A549 (cell line): ENCODE measurements at regions not wholly inside any gene's neighbourhood (a gene's known extent, or its start where the extent isn't known, plus 50 kb on each side); places are given as distances from the start of the nearest gene placed in this dataset.

Experiments used
- ATAC-seq, 2 experiments: fragments of 200-7000 bp in 1 of 2; fragments of >200 bp in 1 of 2; cut with Nextera tagmentation in 1 of 2; cut with Tn5 transposase in 1 of 2; 3 replicates each; pipeline versions ENCODE4 v1.8.0 to v1.9.1; 2018 to 2020; ENCODE audit warnings: mild to moderate bottlenecking in 1 of 2, moderate library complexity in 1 of 2
- CTCF ChIA-PET: fragments of 300-600 bp; sonication (Branson Sonifier 250); formaldehyde crosslinking; extraction: SDS; loops from one replicate; lab custom pipeline; 2021; ENCODE audit warnings: antibody characterized with exemption, inconsistent platforms; lab: Yijun Ruan, JAX
- POLR2A ChIA-PET: fragments of 350-600 bp; formaldehyde crosslinking; extraction: SDS; loops from one replicate; lab custom pipeline; 2021; ENCODE audit warnings: antibody characterized with exemption, inconsistent platforms; lab: Yijun Ruan, JAX
- DNase-seq, 2 experiments: peaks; one replicate each; pipeline versions ENCODE4 v3.0.0 to v3.0.0-alpha.2; 2011 to 2016; ENCODE audit warnings: low read depth in 1 of 2, low spot score in 1 of 2
- FAIRE-seq: peaks from 2 replicates; lab custom pipeline; 2011; peaks lifted over from hg19 to GRCh38; lab: Jason Lieb, UNC
- H3K27ac ChIP-seq, 2 experiments: fragments of >200 bp; sonication (Bioruptor Twin); formaldehyde crosslinking; 3 replicates each; pipeline ENCODE4 v1.5.1; 2016 to 2017
- H3K4me1 ChIP-seq: fragments of >200 bp; sonication (Bioruptor Twin); formaldehyde crosslinking; 3 replicates; pipeline ENCODE4 v1.6.1; 2016
- H3K4me2 ChIP-seq: fragments of >200 bp; sonication (Bioruptor Twin); formaldehyde crosslinking; 3 replicates; pipeline ENCODE4 v1.6.1; 2016
- H3K4me3 ChIP-seq: fragments of >200 bp; sonication (Bioruptor Twin); formaldehyde crosslinking; 3 replicates; pipeline ENCODE4 v1.5.1; 2016
- H3K9me3 ChIP-seq: fragments of >200 bp; sonication (Bioruptor Twin); formaldehyde crosslinking; 3 replicates; pipeline ENCODE4 v1.6.1; 2016
- BHLHE40 ChIP-seq: IDR thresholded peaks from 2 replicates; pipeline ENCODE4 v1.6.1; 2012; ENCODE audit warnings: low read depth, low read length, inconsistent platforms
- CHD2 ChIP-seq: fragments of 150-350 bp; IDR thresholded peaks from 2 replicates; pipeline ENCODE4 v1.6.1; 2014; ENCODE audit warnings: low read length; ENCODE audit not compliant: partially characterized antibody
- CHD4 ChIP-seq: fragments of 200-600 bp; sonication (generic); IDR thresholded peaks from 2 replicates; pipeline ENCODE4 v1.6.1; 2016; ENCODE audit warnings: antibody characterized with exemption, mild to moderate bottlenecking, borderline replicate concordance
- CTCF ChIP-seq: fragments of >200 bp; sonication (Bioruptor Twin); formaldehyde crosslinking; IDR thresholded peaks from 3 replicates; pipeline ENCODE4 v1.5.1; 2016
- EHF ChIP-seq: fragments of 250-450 bp; sonication (Bioruptor Pico); IDR thresholded peaks from 2 replicates; pipeline ENCODE4 v1.5.0; 2020; ENCODE audit warnings: mild to moderate bottlenecking
- EP300 ChIP-seq, 2 experiments: fragments of >200 bp; sonication (Bioruptor Twin); formaldehyde crosslinking; IDR thresholded peaks; 2 replicates in 1 of 2; 3 replicates in 1 of 2; pipeline ENCODE4 v1.6.1; 2016 to 2017
- HDAC2 ChIP-seq: fragments of 200-600 bp; sonication (generic); IDR thresholded peaks from 2 replicates; pipeline ENCODE4 v1.6.1; 2016
- HEYL ChIP-seq: fragments of 250-450 bp; sonication (Bioruptor Pico); IDR thresholded peaks from 2 replicates; pipeline ENCODE4 v1.8.0; 2021; ENCODE audit warnings: mild to moderate bottlenecking, moderate library complexity
- MAFK ChIP-seq: fragments of 450-650 bp; IDR thresholded peaks from 2 replicates; pipeline ENCODE4 v1.6.1; 2014; ENCODE audit not compliant: partially characterized antibody
- NR3C1 ChIP-seq: fragments of >200 bp; sonication (Bioruptor Twin); formaldehyde crosslinking; IDR thresholded peaks from 3 replicates; pipeline ENCODE4 v1.6.1; 2017
- POLR2AphosphoS2 ChIP-seq: conservative IDR thresholded peaks from 2 replicates; pipeline ENCODE4 v1.6.1; 2012; ENCODE audit warnings: low read length, improper control_type of control experiment, inconsistent platforms
- RAD21 ChIP-seq, 2 experiments: fragments of >200 bp in 1 of 2; sonication (Bioruptor Twin) in 1 of 2; formaldehyde crosslinking in 1 of 2; IDR thresholded peaks in 1 of 2; conservative IDR thresholded peaks in 1 of 2; 2 replicates in 1 of 2; 3 replicates in 1 of 2; pipeline ENCODE4 v1.6.1; 2012 to 2018; ENCODE audit warnings: inconsistent platforms in 1 of 2
- SMC3 ChIP-seq: fragments of >200 bp; sonication (Bioruptor Twin); formaldehyde crosslinking; IDR thresholded peaks from 3 replicates; pipeline ENCODE4 v1.6.1; 2018; ENCODE audit warnings: inconsistent platforms
- ZSCAN20 ChIP-seq: fragments of 250-450 bp; sonication (Bioruptor Pico); IDR thresholded peaks from 2 replicates; pipeline ENCODE4 v1.8.0; 2022; ENCODE audit warnings: mild to moderate bottlenecking, moderate library complexity
- WGBS: methylation state at CpG from one replicate; pipeline ENCODE4 v1.1.6; 2017; ENCODE audit errors: missing lambda C conversion rate; 5-methylcytosine and 5-hydroxymethylcytosine counted together
- TF ChIP-seq, protein P1 (sequence below): fragments of >200 bp; sonication (Bioruptor Twin); formaldehyde crosslinking; IDR thresholded peaks from 3 replicates; pipeline ENCODE4 v1.6.1; 2016
- TF ChIP-seq, protein P2 (sequence below): IDR thresholded peaks from 2 replicates; pipeline ENCODE4 v1.6.1; 2012
- TF ChIP-seq, protein P3 (sequence below): IDR thresholded peaks from 2 replicates; pipeline ENCODE4 v1.6.1; 2012

DNA sequence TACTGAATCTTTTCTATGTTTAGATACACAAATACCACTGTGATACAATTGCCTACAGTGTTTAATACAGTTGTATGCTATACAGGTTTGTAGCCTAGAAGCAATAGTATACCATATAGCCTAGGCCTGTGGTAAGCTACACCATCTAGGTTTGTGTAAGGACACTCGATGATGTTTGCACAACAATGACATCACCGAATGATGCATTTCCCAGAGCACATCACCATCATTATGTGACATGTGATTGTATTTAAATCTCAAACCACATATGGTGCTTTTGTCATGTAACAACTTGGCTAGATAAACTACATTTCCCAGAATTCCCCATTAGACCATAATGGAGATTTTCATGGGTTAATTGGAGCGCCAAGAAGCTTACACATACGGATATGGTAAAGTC is 128.4 kb upstream of the CPNE8 start (continued):
- TF ChIP-seq, protein P1, sequence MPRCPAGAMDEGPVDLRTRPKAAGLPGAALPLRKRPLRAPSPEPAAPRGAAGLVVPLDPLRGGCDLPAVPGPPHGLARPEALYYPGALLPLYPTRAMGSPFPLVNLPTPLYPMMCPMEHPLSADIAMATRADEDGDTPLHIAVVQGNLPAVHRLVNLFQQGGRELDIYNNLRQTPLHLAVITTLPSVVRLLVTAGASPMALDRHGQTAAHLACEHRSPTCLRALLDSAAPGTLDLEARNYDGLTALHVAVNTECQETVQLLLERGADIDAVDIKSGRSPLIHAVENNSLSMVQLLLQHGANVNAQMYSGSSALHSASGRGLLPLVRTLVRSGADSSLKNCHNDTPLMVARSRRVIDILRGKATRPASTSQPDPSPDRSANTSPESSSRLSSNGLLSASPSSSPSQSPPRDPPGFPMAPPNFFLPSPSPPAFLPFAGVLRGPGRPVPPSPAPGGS, result no peak
- no peak for TF ChIP-seq MAFK

DNA sequence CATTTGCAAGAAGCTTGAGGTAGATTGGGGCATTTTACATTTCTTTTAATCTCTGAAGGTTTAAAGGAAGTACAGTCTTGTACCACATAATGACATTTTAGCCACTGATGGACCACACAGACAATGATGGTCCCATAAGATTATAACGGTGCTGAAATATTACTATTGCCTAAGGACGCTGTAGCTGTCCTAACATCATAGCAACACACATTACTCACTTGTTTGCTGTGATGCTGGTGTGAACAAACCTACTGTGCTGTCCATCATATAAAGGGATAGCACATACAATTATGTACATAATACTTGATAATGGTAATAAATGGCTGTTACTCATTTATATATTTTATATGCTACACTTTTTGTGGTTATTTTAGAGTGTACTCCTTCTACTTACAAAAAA is 127.1 kb upstream of the CPNE8 start:
- no peaks in the 10 kb centered on the region for H3K4me1 ChIP-seq
- DNase-seq (no peak), FAIRE-seq (no peak), ATAC-seq (no peak)
- ChIA-PET CTCF (no interaction called here), POLR2A (no interaction called here)
- TF ChIP-seq SMC3 (no peak), EHF (CRISPR knock-in tag) (no peak), HDAC2 (no peak), ZSCAN20 (CRISPR knock-in tag) (no peak), CHD2 (no peak), RAD21 (conservative IDR thresholded peaks at IDR 0.05 in 1 of 2, IDR thresholded peaks at IDR 0.05 in 1 of 2) (no peak), NR3C1 (no peak), CHD4 (no peak), BHLHE40 (no peak), EP300 (IDR thresholded peaks at IDR 0.05) (no peak), CTCF (no peak)
- TF ChIP-seq, protein P1, result no peak
- TF ChIP-seq, protein P2, sequence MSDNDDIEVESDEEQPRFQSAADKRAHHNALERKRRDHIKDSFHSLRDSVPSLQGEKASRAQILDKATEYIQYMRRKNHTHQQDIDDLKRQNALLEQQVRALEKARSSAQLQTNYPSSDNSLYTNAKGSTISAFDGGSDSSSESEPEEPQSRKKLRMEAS, result no peak
- H3K4me2 ChIP-seq, result no peak overlapping the region
- no peak overlapping the region for H3K4me3 ChIP-seq
- H3K27ac ChIP-seq, result no peak overlapping the region
- H3K9me3 ChIP-seq, result no peaks in the 10 kb centered on the region
- 24% methylated on average over 2 of the region's 2 CpGs for WGBS

- Histone ChIP-seq H3K4me2 (no peak overlapping the region), H3K4me3 (no peak overlapping the region)
- TF ChIP-seq POLR2AphosphoS2, result no peak
- no peak for TF ChIP-seq HEYL (CRISPR knock-in tag)
- no peak for TF ChIP-seq EP300 (IDR thresholded peaks at IDR 0.05)
- TF ChIP-seq, all 56 proteins: peak for 0
- ATAC-seq (no peak), FAIRE-seq (no peak), DNase-seq (no peak)
- CTCF ChIA-PET, result no interaction called here
- POLR2A ChIA-PET, result no interaction called here
- Histone ChIP-seq H3K4me1 (no peaks in the 10 kb centered on the region), H3K9me3 (no peaks in the 10 kb centered on the region), H3K27ac (no peak overlapping the region)
Observed at GRCh38 chr12:39032034-39032433, 126.6 kb upstream of the CPNE8 start.

DNA sequence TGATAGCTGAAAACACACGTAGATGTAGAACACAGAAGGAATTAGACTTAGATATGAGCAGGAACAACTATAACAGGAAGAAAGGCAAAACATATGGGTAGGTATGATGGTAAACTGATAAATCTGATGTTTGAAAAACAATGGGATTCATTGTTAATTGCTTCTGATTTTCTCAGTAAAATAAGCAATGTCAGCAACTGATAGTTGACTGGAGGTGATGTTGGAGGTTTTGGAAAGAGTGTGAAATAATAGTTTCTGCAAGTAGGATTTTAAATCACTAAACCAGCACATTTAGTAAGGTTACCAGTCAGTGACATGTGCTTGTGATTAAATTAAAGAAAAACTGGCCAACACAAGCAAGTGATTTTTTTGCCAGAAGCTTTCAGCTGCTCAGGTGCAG is 123.0 kb upstream of the CPNE8 start:
- DNase-seq (no peak), ATAC-seq (no peak), FAIRE-seq (no peak)
- Histone ChIP-seq H3K9me3 (no peaks in the 10 kb centered on the region), H3K4me2 (no peak overlapping the region), H3K27ac (no peak overlapping the region), H3K4me3 (no peak overlapping the region), H3K4me1 (no peaks in the 10 kb centered on the region)
- TF ChIP-seq, protein P3, sequence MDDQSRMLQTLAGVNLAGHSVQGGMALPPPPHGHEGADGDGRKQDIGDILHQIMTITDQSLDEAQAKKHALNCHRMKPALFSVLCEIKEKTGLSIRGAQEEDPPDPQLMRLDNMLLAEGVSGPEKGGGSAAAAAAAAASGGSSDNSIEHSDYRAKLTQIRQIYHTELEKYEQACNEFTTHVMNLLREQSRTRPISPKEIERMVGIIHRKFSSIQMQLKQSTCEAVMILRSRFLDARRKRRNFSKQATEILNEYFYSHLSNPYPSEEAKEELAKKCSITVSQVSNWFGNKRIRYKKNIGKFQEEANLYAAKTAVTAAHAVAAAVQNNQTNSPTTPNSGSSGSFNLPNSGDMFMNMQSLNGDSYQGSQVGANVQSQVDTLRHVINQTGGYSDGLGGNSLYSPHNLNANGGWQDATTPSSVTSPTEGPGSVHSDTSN, result no peak
- peak; percentile 62 for TF ChIP-seq MAFK
- POLR2A ChIA-PET, result no interaction called here
- CTCF ChIA-PET, result interaction anchor here (1.4 kb wide), 1 partner anchor 11 kb away, joined by 4 read pairs; no protein-coding TSS in a partner anchor
- WGBS, result 2% methylated on average over 1 of the region's 1 CpG
